ENCODE measurements at regions not wholly inside any gene's neighbourhood (a gene's known extent, or its start where the extent isn't known, plus 50 kb on each side); places are given as distances from the start of the nearest gene placed in this dataset.
"Not testable (repeated sequence)": the region's sequence is repeated elsewhere in the genome, so short reads cannot be mapped to it uniquely, and the experiment has no call there.

DNA sequence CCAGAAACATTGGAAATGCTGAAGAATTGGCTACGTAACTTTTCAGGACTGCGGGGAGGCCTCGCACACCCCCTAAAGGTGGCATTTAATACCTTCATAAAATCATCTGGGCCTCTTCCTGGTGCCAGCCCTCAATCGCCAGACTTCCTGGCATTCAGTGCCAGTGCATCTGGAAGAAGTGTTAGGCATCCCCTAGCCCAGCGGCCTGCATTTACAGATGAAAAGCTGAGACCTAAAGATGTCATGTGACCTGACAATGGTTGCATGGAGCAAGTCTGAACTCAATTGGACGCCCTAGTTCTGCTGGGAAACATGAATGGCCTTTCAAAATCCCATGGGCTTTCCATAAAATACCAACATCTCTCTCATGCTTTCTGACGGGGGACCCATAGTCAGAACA, 81.0 kb upstream of the TMEM45B start:
- Mint-ChIP-seq H3K27me3 (no peaks in the 10 kb centered on the region), H3K4me3 (no peak overlapping the region), H3K36me3 (peaks cover 2% of the 10 kb centered on the region), H3K4me1 (no peaks in the 10 kb centered on the region), H3K27ac (no peak overlapping the region), H3K9me3 (no peaks in the 10 kb centered on the region)

DNA sequence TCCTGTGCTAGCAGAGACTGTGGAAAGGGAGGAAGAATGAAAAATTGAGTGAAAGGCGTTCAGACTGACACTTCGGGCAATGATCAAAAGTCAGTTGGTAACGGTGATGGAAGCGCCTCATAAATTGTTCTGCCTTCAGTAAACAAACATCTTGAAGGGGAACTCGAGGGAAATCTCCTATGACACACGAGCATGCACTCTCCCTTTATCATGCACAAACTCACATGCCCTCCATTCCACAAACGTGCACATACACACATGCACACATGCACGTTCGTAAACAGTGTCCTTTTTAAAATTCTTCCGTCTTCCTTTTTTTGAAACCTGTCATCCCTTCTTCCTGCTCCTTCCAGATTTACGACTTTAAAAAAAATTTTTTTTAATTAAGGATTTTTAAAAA, 77.8 kb upstream of the TMEM45B start:
- H3K4me3 Mint-ChIP-seq: no peak overlapping the region
- no peaks in the 10 kb centered on the region for H3K4me1 Mint-ChIP-seq
- H3K36me3 Mint-ChIP-seq: peaks cover 2% of the 10 kb centered on the region
- no peaks in the 10 kb centered on the region for H3K27me3 Mint-ChIP-seq
- no peak overlapping the region for H3K27ac Mint-ChIP-seq
- H3K9me3 Mint-ChIP-seq: no peaks in the 10 kb centered on the region

DNA sequence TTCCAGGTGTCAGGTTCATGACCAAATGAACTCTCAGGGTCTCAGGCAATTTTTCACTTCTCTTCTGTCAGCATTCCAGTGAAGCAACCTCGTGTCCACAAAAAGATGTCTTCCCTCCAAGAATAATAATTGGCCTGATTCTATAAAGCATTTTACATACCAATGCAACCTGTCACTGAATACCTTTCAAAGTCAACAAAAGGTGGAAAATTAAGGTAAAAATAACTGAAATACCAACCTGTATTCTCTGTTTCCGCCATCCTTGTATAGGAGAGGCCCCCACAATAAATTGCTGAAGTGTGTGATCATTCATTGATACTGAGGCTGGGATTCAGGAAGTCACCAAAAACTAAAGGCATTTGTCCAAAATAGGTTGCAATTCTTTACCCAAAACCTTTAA, 77.4 kb upstream of the TMEM45B start:
- Mint-ChIP-seq H3K4me1 (no peaks in the 10 kb centered on the region), H3K27ac (no peak overlapping the region), H3K4me3 (no peak overlapping the region), H3K27me3 (no peaks in the 10 kb centered on the region), H3K9me3 (no peaks in the 10 kb centered on the region), H3K36me3 (peaks cover 2% of the 10 kb centered on the region)

DNA sequence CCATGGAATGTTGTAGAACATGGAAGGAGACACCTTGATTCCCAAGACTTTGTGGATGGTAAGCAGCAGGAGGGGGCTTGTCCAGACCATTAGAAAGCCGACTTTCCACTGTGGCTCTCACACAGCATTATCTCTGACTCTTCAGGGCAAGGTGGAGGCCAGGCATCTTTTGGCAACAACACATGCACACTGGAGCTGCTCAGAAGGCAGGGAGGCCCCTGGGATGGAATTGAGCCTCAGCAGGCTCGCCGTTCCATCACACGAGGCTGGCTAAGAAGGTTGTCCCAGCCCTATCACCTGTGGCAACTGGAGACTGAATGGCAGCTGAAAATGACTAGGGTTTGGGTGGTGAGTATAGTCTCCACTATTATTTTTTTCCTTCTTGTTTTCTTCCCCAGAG, 76.3 kb upstream of the TMEM45B start:
- no peak overlapping the region for H3K27ac Mint-ChIP-seq
- H3K27me3 Mint-ChIP-seq: no peaks in the 10 kb centered on the region
- H3K36me3 Mint-ChIP-seq: no peaks in the 10 kb centered on the region
- H3K4me3 Mint-ChIP-seq: no peak overlapping the region
- H3K4me1 Mint-ChIP-seq: no peaks in the 10 kb centered on the region
- no peaks in the 10 kb centered on the region for H3K9me3 Mint-ChIP-seq

DNA sequence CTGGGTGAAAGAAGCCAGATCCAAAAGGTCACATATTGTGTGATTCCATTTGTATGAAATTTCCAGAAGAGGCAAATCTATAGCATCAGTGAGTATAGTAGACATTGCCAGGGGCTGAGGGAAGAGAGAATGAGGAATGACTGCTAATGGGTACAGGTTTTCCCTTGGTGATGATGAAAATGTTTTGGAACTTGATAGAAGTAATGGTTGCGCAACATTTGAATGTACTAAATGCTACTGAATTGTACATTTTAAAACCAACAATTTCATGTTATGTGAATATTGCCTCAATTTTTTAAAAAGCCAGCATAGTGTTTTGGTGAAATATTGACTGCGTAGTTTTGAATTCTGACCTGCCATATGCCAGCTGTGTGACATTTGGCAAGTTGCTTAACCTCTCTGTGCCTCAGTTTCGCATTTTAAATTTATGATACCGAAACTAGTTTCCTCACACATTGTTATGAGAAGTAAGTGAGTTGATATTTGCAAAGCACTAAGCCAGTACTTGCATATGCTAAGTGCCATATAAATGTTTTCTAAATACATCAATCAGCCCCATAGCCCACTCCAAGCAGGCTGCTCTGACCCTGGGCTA, 75.4 kb upstream of the TMEM45B start:
- H3K4me1 Mint-ChIP-seq: no peaks in the 10 kb centered on the region
- H3K4me3 Mint-ChIP-seq: no peak overlapping the region
- H3K27me3 Mint-ChIP-seq: no peaks in the 10 kb centered on the region
- no peaks in the 10 kb centered on the region for H3K9me3 Mint-ChIP-seq
- H3K36me3 Mint-ChIP-seq: no peaks in the 10 kb centered on the region
- no peak overlapping the region for H3K27ac Mint-ChIP-seq

DNA sequence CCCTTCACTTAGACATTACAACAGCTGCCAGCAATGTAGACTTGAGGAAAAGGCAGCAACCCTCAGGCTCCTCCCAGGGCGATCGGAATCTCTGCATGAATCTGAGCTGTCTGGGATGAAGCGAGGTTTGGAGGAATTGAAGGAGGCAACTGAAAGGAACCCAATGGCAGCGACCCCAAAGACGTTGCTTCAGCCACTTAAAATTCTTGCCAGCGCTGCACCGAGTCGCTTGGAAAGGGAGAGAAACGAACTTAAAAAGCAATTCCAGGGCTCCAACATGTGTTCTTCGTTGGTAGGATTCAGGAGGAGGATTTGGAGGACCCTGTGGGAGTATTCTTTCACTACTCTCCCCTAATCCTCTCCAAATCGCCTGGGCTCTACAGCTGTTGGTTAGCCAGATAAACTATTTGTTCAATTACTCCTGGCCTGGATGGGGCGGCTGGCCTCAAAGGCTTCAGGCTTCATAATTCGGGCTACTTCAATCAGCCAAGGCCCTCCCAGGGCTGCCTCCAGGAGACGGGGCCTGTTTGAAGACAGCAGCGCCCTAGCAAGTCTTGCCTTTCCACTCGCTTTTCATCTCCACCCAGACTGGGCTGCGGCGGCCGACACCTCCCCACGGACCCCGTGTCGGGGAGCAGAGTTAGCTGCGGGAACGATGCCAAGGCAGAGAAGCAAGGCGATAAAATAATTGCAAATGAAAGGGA, 72.4 kb upstream of the TMEM45B start:
- Mint-ChIP-seq H3K27ac (peak overlapping the region; percentile 13), H3K27me3 (no peaks in the 10 kb centered on the region), H3K4me3 (no peak overlapping the region), H3K4me1 (no peaks in the 10 kb centered on the region), H3K9me3 (no peaks in the 10 kb centered on the region), H3K36me3 (no peaks in the 10 kb centered on the region)

DNA sequence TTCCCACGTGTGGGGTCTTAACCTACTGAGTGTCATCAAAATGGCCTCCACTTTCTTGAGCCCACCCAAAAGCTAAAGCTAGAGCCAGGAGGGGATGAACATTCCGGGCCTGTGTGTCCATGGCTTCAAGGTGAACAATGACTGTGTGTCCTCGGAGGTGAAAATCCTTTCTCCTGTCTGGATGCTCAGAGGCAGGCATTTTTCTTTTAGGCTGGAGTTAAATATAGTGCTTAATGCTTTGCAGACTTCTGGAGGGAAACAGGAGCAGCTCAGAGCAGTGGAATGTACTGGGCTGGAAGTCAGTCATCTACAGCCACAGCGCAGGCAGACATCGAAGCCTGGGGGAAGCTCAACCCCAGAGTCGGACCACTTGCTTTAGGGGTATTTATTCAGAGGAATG, 68.6 kb upstream of the TMEM45B start:
- Mint-ChIP-seq H3K9me3 (no peaks in the 10 kb centered on the region), H3K27ac (no peak overlapping the region), H3K36me3 (no peaks in the 10 kb centered on the region), H3K4me1 (peaks cover 8% of the 10 kb centered on the region), H3K27me3 (no peaks in the 10 kb centered on the region), H3K4me3 (no peak overlapping the region)

DNA sequence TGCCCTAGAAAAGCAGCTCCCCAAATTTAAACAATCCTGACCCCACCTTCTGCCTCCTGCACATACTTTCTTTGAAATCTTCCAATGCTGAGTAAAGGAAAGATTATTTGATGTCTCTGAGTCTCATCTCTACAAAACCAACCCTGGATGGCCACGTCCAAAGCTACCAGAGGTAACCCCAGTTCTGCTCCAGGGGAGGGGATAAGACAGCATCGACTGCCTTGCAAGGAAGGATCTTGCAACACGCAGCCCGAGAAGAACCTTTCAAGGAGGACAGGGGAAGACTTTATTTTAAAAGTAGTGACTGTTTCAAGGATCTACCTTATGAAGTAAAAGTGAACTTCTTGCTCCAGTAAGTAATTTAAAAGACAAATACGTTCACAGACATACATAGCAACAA, 66.5 kb upstream of the TMEM45B start:
- Mint-ChIP-seq H3K4me1 (peaks cover 8% of the 10 kb centered on the region), H3K4me3 (no peak overlapping the region), H3K27me3 (no peaks in the 10 kb centered on the region)

DNA sequence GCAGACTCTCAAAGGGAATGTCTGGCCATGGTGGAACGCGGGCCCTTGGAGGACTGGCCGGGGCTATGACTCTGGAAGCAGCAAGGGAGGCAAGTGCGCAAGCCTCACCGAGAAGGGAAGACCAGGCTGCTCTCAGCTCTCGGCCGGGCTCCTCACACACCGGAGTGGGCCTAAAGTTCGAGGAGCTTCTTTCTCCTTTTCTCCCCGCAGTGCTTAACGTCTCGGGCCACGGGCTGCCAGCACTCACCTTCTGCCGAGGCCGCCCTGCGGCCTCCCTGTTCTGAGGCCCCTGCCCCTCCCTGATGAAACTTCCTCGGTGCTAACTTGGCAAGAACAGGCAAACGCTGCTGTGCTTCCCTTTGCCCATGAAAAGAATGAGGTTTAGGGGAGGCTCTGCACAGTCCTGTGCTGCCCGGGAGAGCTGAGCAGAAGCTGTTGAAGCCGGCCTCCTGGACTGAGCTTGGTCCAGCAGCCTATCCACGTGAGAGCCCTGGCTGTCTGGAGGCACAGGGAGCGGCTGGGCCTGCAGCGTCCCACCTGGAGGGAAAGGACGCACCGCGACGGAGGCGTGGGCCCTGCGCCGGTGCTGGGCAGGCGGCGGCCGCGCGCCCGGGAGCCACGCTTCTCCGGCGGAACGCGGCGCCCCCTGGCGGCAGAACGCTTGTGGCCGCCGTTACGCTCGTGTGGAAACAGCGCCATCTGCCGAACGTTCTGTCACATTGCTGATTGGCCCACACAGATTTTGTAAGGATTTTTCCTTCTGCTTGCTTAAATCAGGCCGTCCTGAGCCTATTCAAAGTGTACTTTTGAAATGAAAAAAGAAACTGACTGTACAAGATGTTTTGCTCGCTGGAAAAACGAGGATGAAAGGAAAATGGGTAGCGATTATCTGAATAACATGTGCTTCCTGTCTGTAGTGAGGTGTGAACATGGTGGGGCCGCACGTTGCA, 65.0 kb upstream of the TMEM45B start:
- Mint-ChIP-seq H3K9me3 (no peaks in the 10 kb centered on the region), H3K36me3 (peaks cover 8% of the 10 kb centered on the region), H3K4me1 (peaks cover 8% of the 10 kb centered on the region), H3K27me3 (no peaks in the 10 kb centered on the region), H3K27ac (no peak overlapping the region), H3K4me3 (peak overlapping the region; percentile 51)

More for the DNA sequence above, 66.5 kb upstream of the TMEM45B start:
- Mint-ChIP-seq H3K9me3 (no peaks in the 10 kb centered on the region), H3K36me3 (peaks cover 6% of the 10 kb centered on the region), H3K27ac (peak overlapping the region; percentile 51)

DNA sequence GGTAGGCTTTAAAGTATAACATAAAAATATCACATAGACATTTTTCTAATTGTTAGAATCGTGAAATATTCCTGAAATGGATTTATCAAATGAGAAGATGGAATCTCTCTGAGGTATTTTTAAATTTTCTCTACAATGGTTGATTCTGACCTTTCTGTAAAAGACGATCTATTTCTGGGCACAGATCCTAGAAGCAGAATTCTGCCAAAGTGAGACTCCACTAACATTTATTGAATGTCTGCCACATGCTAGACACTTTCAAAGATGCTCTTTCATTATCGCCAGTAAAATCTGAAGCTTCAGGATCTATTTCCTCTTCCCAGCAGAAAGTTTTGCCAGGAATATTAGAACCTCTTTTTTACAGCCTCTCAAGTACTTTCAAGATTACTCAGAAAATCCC, 64.1 kb upstream of the TMEM45B start:
- Mint-ChIP-seq H3K27me3 (no peaks in the 10 kb centered on the region), H3K4me3 (no peak overlapping the region), H3K36me3 (peaks cover 13% of the 10 kb centered on the region), H3K27ac (no peak overlapping the region), H3K4me1 (peaks cover 8% of the 10 kb centered on the region), H3K9me3 (no peaks in the 10 kb centered on the region)

DNA sequence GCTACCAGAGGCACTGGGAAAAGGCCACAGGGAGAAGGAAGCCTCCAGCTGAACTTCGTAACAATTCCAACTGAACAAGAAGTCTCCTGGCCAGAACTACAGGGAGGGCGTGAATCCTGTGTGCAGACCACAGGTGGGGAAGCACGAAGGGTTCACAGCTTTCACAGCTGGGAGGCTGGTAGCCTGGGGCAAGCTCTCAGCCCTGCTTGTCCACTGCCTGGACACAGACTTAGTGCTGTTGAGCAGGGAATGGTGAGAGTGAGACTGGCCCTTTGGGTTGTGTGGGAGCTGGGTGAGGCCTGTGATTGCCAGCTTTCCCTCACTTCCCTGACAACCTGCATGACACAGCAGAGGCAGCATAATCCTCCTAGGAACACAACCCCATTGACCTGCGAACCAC, 52.1 kb upstream of the TMEM45B start:
- H3K36me3 Mint-ChIP-seq: peaks cover 13% of the 10 kb centered on the region
- H3K27me3 Mint-ChIP-seq, H3K4me3 Mint-ChIP-seq, H3K9me3 Mint-ChIP-seq, H3K27ac Mint-ChIP-seq: not testable (repeated sequence)
- H3K4me1 Mint-ChIP-seq: peaks cover 10% of the 10 kb centered on the region

DNA sequence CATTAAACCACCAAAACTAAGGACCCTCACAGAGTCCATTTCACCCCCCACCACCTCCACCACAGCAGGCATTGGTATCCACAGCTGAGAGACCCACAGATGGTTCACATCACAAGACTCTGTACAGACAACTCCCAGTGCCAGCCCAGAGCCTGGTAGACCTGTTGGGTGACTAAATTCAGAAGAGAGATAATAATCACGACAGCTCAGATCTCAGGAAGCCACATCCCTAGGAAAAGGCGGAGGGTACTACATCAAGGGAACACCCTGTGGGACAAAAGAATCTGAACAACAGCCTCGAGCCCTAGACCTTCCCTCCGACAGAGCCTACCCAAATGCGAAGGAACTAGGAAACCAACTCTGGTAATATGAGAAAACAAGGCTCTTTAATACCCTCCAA, 51.4 kb upstream of the TMEM45B start:
- Mint-ChIP-seq H3K4me1 (peaks cover 10% of the 10 kb centered on the region), H3K36me3 (peaks cover 13% of the 10 kb centered on the region)
- not testable (repeated sequence) for H3K9me3 Mint-ChIP-seq, H3K4me3 Mint-ChIP-seq, H3K27me3 Mint-ChIP-seq, H3K27ac Mint-ChIP-seq
